ENCODE measurements at regions not wholly inside any gene's neighbourhood (a gene's known extent, or its start where the extent isn't known, plus 50 kb on each side); places are given as distances from the start of the nearest gene placed in this dataset.

DNA sequence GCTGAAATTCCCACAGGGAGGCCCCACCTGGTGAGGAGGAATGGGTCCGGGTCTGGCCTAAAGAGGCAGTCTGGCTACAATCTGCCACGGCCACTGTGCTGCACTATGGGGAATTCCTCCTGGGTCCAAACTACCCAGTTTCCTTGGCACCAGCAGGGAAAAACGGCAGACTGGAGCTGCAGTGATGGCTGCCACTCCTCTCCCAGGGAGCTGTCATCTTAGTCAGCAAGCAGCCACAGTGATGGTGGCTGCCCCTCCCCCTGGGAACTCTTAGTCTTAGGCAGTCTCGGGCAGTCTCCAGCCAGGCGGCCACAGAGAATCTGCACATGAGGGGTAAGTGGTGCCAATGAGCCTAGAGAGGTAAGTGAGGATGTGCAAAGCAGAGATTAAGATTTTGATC is 205.8 kb downstream of the TMEM38B start:
- TF ChIP-seq CTCF (IDR thresholded peaks at IDR 0.05) (no peak), ZFX (IDR thresholded peaks at IDR 0.05; ENCODE audit: borderline replicate concordance) (no peak)

Measured in 22Rv1 (cell line).